Effector memory CD4-positive, alpha-beta T cell (primary cell): ENCODE measurements at regions not wholly inside any gene's neighbourhood (a gene's known extent, or its start where the extent isn't known, plus 50 kb on each side); places are given as distances from the start of the nearest gene placed in this dataset.
A peak's percentile ranks its signal among the peaks of the same experiment; 100 is the strongest.
"Not testable (repeated sequence)": the region's sequence is repeated elsewhere in the genome, so short reads cannot be mapped to it uniquely, and the experiment has no call there.

Experiments
- DNase-seq, 3 donors: peaks; one replicate each; pipeline ENCODE4 v3.0.0-alpha.2; 2020
- H3K27ac ChIP-seq: 2 replicates; pipeline ENCODE4 v1.7.0; 2013; ENCODE audit warnings: mild to moderate bottlenecking, low read length, moderate library complexity; ENCODE audit not compliant: insufficient read depth, poor library complexity, severe bottlenecking
- H3K27me3 ChIP-seq: replicated peaks from 2 replicates; pipeline ENCODE4 v1.7.0; 2013; ENCODE audit warnings: mild to moderate bottlenecking, low read length; ENCODE audit not compliant: insufficient read depth, control insufficient read depth, poor library complexity, severe bottlenecking
- H3K36me3 ChIP-seq: 2 replicates; pipeline ENCODE4 v1.7.0; 2013; ENCODE audit warnings: mild to moderate bottlenecking, low read length, moderate library complexity; ENCODE audit not compliant: control insufficient read depth, insufficient read depth
- H3K4me1 ChIP-seq: 2 replicates; pipeline ENCODE4 v1.7.0; 2013; ENCODE audit warnings: low read length, mild to moderate bottlenecking; ENCODE audit not compliant: control insufficient read depth, insufficient read depth, poor library complexity, severe bottlenecking
- H3K4me3 ChIP-seq: 2 replicates; pipeline ENCODE4 v1.7.0; 2013; ENCODE audit warnings: low read length, low read depth, mild to moderate bottlenecking; ENCODE audit not compliant: insufficient read depth, poor library complexity, severe bottlenecking
- H3K9me3 ChIP-seq: 2 replicates; pipeline ENCODE4 v1.7.0; 2013; ENCODE audit warnings: mild to moderate bottlenecking, low read length, moderate library complexity; ENCODE audit not compliant: control insufficient read depth

DNA sequence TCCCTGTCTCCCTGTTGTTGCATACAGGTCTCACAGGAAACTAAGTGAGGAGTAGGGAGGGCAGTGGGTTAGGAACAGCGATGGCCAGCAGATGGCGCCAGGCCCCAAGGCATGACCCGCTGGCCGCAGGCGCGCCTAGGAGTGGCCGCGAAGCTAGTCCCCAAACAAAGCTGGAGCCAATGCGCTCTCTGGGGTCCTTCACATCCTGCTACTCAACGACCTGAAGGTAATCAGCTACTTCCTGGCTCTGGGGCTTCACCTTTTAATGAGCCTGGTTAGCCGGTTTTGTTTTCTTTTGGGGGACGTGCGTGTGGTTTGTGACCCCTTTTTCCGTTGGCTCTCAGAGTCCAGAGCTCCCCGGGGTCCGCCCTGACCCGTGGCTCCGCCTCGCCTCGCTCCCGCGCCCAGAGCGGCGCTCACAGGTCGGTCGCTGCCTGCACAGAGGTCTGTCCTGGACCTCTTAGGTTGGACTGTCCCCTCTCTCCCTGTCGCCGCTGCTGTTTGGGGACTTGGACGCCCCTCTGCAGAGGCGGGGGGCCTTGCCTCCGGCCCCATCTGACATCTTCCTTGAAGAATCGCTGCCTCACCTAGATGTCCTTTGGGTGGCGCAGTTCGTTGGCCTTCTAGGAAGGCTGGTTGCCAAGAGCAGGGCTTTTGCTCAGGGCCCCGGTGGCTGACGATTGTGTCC, 62.2 kb upstream of the GTF3A start:
- peaks cover 10% of the 10 kb centered on the region for H3K27me3 ChIP-seq
- H3K4me1 ChIP-seq, result peaks cover 8% of the 10 kb centered on the region
- no peaks in the 10 kb centered on the region for H3K36me3 ChIP-seq
- H3K9me3 ChIP-seq, result no peaks in the 10 kb centered on the region
- H3K4me3 ChIP-seq, result peak overlapping the region; percentile 45
- peak; percentile 48 to 65 (median 51) for DNase-seq
- H3K27ac ChIP-seq, result no peak overlapping the region

DNA sequence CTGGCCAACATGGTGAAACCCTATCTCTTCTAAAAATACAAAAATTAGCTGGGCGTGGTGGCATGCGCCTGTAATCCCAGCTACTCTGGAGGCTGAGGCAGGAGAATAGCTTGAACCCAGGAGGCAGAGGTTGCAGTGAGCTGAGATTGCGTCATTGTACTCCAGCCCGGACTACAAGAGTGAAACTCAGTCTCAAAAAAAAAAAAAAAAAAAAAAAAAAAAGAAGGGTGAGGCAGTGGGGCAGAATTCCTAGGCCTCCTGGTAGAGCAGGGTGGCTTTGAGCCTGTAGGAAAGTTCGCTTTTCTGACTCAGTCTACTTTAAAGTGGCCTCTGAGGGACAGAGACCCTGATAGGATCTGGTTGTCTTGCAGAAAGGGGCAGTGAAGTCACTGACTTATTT, 60.8 kb upstream of the GTF3A start:
- H3K9me3 ChIP-seq, H3K4me3 ChIP-seq, H3K27ac ChIP-seq, H3K4me1 ChIP-seq, H3K27me3 ChIP-seq, H3K36me3 ChIP-seq, DNase-seq: not testable (repeated sequence)

DNA sequence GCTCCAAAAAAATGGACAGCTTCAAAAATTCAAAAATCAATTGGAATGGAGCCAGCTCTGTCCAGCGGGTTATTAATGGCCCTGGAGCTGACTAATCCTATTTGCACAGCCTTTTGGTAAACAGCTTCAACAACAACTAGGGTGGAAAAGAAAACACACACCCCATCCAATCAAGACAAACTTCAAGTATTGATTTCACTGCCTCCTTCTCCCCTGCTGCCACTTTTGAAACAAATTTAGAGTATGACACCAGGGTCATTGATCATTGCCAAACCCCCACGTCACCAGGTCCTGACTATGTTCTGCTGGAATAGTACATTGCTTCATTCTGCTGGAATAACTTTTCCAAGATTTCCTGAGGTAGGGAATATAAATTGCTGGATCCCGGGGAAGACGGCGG, 56.8 kb upstream of the GTF3A start:
- Histone ChIP-seq H3K4me3 (no peak overlapping the region), H3K36me3 (no peaks in the 10 kb centered on the region), H3K9me3 (no peaks in the 10 kb centered on the region), H3K27me3 (no peaks in the 10 kb centered on the region), H3K27ac (no peak overlapping the region), H3K4me1 (no peaks in the 10 kb centered on the region)
- no peak for DNase-seq

DNA sequence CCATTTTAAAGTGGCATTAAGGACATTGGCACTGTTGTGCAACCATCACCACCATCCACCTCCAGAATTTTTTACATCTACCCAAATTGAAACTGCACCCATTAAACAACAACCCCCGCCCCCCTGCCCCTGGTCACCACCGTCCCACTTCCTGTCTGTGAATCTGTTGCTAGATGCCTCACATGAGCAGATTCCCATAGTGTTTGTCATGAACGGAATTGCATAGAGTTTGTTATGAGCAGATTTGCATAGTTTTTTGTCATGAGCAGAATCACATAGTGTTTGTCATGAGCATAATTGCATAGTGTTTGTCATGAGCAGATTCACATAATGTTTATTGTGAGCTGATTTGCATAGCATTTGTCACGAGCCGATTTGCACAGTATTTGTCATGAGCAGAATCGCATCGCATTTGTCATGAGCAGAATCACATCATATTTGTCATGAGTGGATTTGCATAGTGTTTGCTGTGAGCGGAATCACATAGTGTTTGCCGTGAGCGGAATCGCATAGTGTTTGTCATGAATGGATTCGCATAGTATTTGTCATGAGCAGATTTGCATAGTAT, 54.0 kb upstream of the GTF3A start:
- H3K36me3 ChIP-seq, result no peaks in the 10 kb centered on the region
- H3K9me3 ChIP-seq, result no peaks in the 10 kb centered on the region
- H3K27ac ChIP-seq, result no peak overlapping the region
- H3K27me3 ChIP-seq, result no peaks in the 10 kb centered on the region
- no peaks in the 10 kb centered on the region for H3K4me1 ChIP-seq
- H3K4me3 ChIP-seq, result no peak overlapping the region
- no peak for DNase-seq

DNA sequence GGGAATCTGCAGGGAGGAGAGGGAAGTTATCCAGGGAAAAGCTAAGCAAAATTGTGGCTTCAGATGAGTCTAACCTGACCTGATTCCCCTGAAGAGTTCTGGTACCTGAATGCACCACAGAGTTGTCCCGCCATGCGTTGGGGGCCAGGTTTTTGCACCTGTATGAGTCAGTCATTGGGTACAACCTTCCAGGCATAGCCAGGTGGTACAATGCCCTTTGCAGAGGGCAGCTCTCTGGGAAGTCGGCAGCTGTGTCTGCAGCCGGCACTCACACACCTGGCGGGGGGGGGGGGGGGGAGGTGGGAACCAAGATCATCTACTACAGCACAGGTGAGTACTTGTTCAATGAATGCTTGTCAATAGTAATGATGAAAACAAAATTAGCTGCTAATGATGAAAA, 52.5 kb upstream of the GTF3A start:
- Histone ChIP-seq H3K27me3 (no peaks in the 10 kb centered on the region), H3K27ac (no peak overlapping the region), H3K9me3 (no peaks in the 10 kb centered on the region), H3K4me3 (no peak overlapping the region), H3K36me3 (no peaks in the 10 kb centered on the region), H3K4me1 (no peaks in the 10 kb centered on the region)
- no peak for DNase-seq

DNA sequence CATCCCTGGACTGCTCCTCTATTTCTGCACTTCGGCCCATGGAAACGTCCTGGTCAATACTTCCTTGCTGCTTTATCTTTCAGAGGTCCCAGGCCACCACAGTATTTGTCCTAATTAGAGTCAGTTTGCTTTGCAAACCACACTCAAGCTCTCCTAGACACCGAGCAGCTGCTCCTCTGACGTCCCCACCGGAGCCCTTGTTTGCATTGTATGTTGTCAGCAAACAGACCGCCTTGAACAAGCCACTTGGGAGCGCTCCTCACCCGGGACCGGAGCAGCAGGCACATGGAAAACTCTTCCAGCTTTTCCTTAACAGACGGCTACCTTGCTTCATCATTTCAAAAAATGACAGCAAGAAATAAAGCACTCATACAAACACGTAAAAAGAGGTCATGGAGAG, 51.5 kb upstream of the GTF3A start:
- no peak overlapping the region for H3K4me3 ChIP-seq
- DNase-seq, result no peak
- no peaks in the 10 kb centered on the region for H3K4me1 ChIP-seq
- no peaks in the 10 kb centered on the region for H3K9me3 ChIP-seq
- no peaks in the 10 kb centered on the region for H3K36me3 ChIP-seq
- no peaks in the 10 kb centered on the region for H3K27me3 ChIP-seq
- H3K27ac ChIP-seq, result no peak overlapping the region

DNA sequence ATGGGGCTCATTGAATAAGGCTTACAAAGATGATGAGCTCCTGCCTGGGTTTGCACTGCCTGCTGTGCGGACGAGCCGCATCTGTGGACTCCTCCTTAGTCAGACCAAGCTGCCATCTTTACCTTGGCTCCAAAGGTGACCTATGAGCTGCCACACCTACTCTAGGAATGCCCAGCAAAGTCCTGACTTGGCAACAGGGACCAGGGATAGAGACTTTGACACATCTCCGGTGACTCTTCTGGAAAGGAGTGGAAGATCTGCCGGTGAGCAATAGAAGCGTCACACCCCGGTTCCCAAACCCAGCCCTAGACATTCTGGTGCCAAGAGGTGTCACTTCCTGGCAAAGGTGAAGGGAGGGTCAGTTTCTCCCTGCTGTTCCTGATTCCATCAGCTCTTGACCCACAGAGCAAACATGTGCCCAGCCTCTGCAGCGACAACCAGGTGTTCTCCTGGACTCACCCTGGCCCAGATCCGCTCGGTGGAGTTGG, 50.2 kb upstream of the GTF3A start:
- Histone ChIP-seq H3K4me3 (no peak overlapping the region), H3K27ac (no peak overlapping the region), H3K9me3 (no peaks in the 10 kb centered on the region), H3K36me3 (no peaks in the 10 kb centered on the region), H3K27me3 (no peaks in the 10 kb centered on the region), H3K4me1 (no peaks in the 10 kb centered on the region)
- no peak for DNase-seq
